HG03457 (cell line): ENCODE measurements at regions not wholly inside any gene's neighbourhood (a gene's known extent, or its start where the extent isn't known, plus 50 kb on each side); places are given as distances from the start of the nearest gene placed in this dataset.
"Not testable (repeated sequence)": the region's sequence is repeated elsewhere in the genome, so short reads cannot be mapped to it uniquely, and the experiment has no call there.

ENCODE experiments used
- ATAC-seq: cut with Tn5 transposase; IDR thresholded peaks from one replicate; pipeline ENCODE4 v1.9.1; 2021; ENCODE audit warnings: moderate number of reproducible peaks; ENCODE audit not compliant: unreplicated experiment

- no peak for ATAC-seq
These were observed 135.9 kb downstream of the ZNF92 start for GRCh38 chr7:65509368-65510186.

- ATAC-seq, result not testable (repeated sequence)
These were observed 136.5 kb downstream of the ZNF92 start for GRCh38 chr7:65510187-65510538.

- not testable (repeated sequence) for ATAC-seq
These were observed 146.1 kb downstream of the ZNF92 start for GRCh38 chr7:65519751-65520150.

GRCh38 chr7:65545465-65546161 lies 172.0 kb downstream of the ZNF92 start:
- not testable (repeated sequence) for ATAC-seq

- ATAC-seq, result not testable (repeated sequence)
These were observed 176.2 kb downstream of the ZNF92 start for GRCh38 chr7:65549589-65550443.

GRCh38 chr7:65550444-65550809 lies 176.8 kb downstream of the ZNF92 start:
- not testable (repeated sequence) for ATAC-seq

- not testable (repeated sequence) for ATAC-seq
These were observed 177.4 kb downstream of the ZNF92 start for GRCh38 chr7:65551042-65551441.

GRCh38 chr7:65554553-65555476 lies 181.2 kb downstream of the ZNF92 start:
- not testable (repeated sequence) for ATAC-seq

- not testable (repeated sequence) for ATAC-seq
These were observed 184.9 kb downstream of the ZNF92 start for GRCh38 chr7:65558584-65558983.

GRCh38 chr7:65561786-65562372 lies 188.2 kb downstream of the ZNF92 start:
- ATAC-seq, result not testable (repeated sequence)

GRCh38 chr7:65562522-65562921 lies 188.9 kb downstream of the ZNF92 start:
- ATAC-seq, result not testable (repeated sequence)

- ATAC-seq, result not testable (repeated sequence)
These were observed 189.7 kb downstream of the ZNF92 start for GRCh38 chr7:65563333-65563732.

GRCh38 chr7:65568226-65568625 lies 194.6 kb downstream of the ZNF92 start:
- ATAC-seq, result not testable (repeated sequence)

GRCh38 chr7:65570990-65571389 lies 197.3 kb downstream of the ZNF92 start:
- ATAC-seq, result not testable (repeated sequence)

- ATAC-seq, result not testable (repeated sequence)
These were observed 198.9 kb downstream of the ZNF92 start for GRCh38 chr7:65572581-65572980.

- ATAC-seq, result not testable (repeated sequence)
These were observed 202.7 kb downstream of the ZNF92 start for GRCh38 chr7:65576370-65576769.

- ATAC-seq, result not testable (repeated sequence)
These were observed 209.0 kb downstream of the ZNF92 start for GRCh38 chr7:65582518-65583119.

GRCh38 chr7:65602495-65602894 lies 228.8 kb downstream of the ZNF92 start:
- not testable (repeated sequence) for ATAC-seq

GRCh38 chr7:65609131-65609530 lies 235.5 kb downstream of the ZNF92 start:
- no peak for ATAC-seq
